ENCODE measurements at regions not wholly inside any gene's neighbourhood (a gene's known extent, or its start where the extent isn't known, plus 50 kb on each side); places are given as distances from the start of the nearest gene placed in this dataset.

GRCh38 chr6:123716506-123716905, 79.8 kb upstream of the TRDN start:
- Histone ChIP-seq H3K27me3 (replicated peaks; ENCODE audit: insufficient read depth) (no peaks in the 10 kb centered on the region), H3K36me3 (no peaks in the 10 kb centered on the region), H3K4me3 (no peak overlapping the region), H3K4me1 (ENCODE audit: control insufficient read depth in 1 of 2, low read depth in 2 of 2) (no peaks in the 10 kb centered on the region), H3K27ac (no peak overlapping the region), H3K9me3 (no peaks in the 10 kb centered on the region)
- DNase-seq (ENCODE audit: low spot score) (no peak), ATAC-seq (ENCODE audit: insufficient number of reproducible peaks, low FRiP score, low read depth) (no peak)
- no peak for TF ChIP-seq CTCF (IDR thresholded peaks at IDR 0.05)

GRCh38 chr6:123715006-123715863, 78.5 kb upstream of the TRDN start:
- H3K27me3 ChIP-seq (replicated peaks; ENCODE audit: insufficient read depth) = no peaks in the 10 kb centered on the region
- peak; percentile 47 for TF ChIP-seq CTCF (IDR thresholded peaks at IDR 0.05)
- no peaks in the 10 kb centered on the region for H3K4me1 ChIP-seq (ENCODE audit: control insufficient read depth in 1 of 2, low read depth in 2 of 2)
- H3K27ac ChIP-seq = no peak overlapping the region
- no peaks in the 10 kb centered on the region for H3K36me3 ChIP-seq
- no peaks in the 10 kb centered on the region for H3K9me3 ChIP-seq
- no peak overlapping the region for H3K4me3 ChIP-seq
- ATAC-seq (ENCODE audit: insufficient number of reproducible peaks, low FRiP score, low read depth) (no peak), DNase-seq (ENCODE audit: low spot score) (no peak)

- no peak for TF ChIP-seq CTCF (IDR thresholded peaks at IDR 0.05)
- no peaks in the 10 kb centered on the region for H3K9me3 ChIP-seq
- DNase-seq (ENCODE audit: low spot score) = no peak
- no peaks in the 10 kb centered on the region for H3K36me3 ChIP-seq
- H3K4me1 ChIP-seq (ENCODE audit: control insufficient read depth in 1 of 2, low read depth in 2 of 2) = no peaks in the 10 kb centered on the region
- no peaks in the 10 kb centered on the region for H3K27me3 ChIP-seq (replicated peaks; ENCODE audit: insufficient read depth)
- H3K4me3 ChIP-seq = no peak overlapping the region
- ATAC-seq (ENCODE audit: insufficient number of reproducible peaks, low FRiP score, low read depth) = no peak
- no peak overlapping the region for H3K27ac ChIP-seq
Observed at GRCh38 chr6:123712831-123713230, 76.1 kb upstream of the TRDN start.

- H3K27me3 ChIP-seq (replicated peaks; ENCODE audit: insufficient read depth) = no peaks in the 10 kb centered on the region
- no peak for TF ChIP-seq CTCF (IDR thresholded peaks at IDR 0.05)
- H3K4me1 ChIP-seq (ENCODE audit: control insufficient read depth in 1 of 2, low read depth in 2 of 2) = no peaks in the 10 kb centered on the region
- H3K9me3 ChIP-seq = no peaks in the 10 kb centered on the region
- ATAC-seq (ENCODE audit: insufficient number of reproducible peaks, low FRiP score, low read depth) (no peak), DNase-seq (ENCODE audit: low spot score) (no peak)
- H3K27ac ChIP-seq = no peak overlapping the region
- no peaks in the 10 kb centered on the region for H3K36me3 ChIP-seq
- no peak overlapping the region for H3K4me3 ChIP-seq
Observed at GRCh38 chr6:123702943-123703342, 66.2 kb upstream of the TRDN start.

- DNase-seq (ENCODE audit: low spot score) (no peak), ATAC-seq (ENCODE audit: insufficient number of reproducible peaks, low FRiP score, low read depth) (no peak)
- H3K9me3 ChIP-seq = no peaks in the 10 kb centered on the region
- no peak for TF ChIP-seq CTCF (IDR thresholded peaks at IDR 0.05)
- no peaks in the 10 kb centered on the region for H3K4me1 ChIP-seq (ENCODE audit: control insufficient read depth in 1 of 2, low read depth in 2 of 2)
- no peak overlapping the region for H3K27ac ChIP-seq
- H3K4me3 ChIP-seq = no peak overlapping the region
- no peaks in the 10 kb centered on the region for H3K36me3 ChIP-seq
- H3K27me3 ChIP-seq (replicated peaks; ENCODE audit: insufficient read depth) = no peaks in the 10 kb centered on the region
Observed at GRCh38 chr6:123687864-123688263, 51.1 kb upstream of the TRDN start.
